IMR-90 (cell line): ENCODE measurements at regions not wholly inside any gene's neighbourhood (a gene's known extent, or its start where the extent isn't known, plus 50 kb on each side); places are given as distances from the start of the nearest gene placed in this dataset.

Experiments used
- ATAC-seq: fragments of 200-7000 bp; cut with Tn5 transposase; 2 replicates; pipeline ENCODE4 v1.9.1; 2020; ENCODE audit warnings: low read depth, mild to moderate bottlenecking, moderate library complexity
- BruUV-seq: library from RNA; stranded (reverse); fragments of 400-500 nt; replicated peaks from 2 replicates; lab custom pipeline; 2021; lab: Mats Ljungman, UMichigan
- CTCF ChIA-PET: fragments of 300-600 bp; formaldehyde crosslinking; extraction: SDS; loops from one replicate; lab custom pipeline; 2021; ENCODE audit warnings: antibody characterized with exemption; lab: Yijun Ruan, JAX
- POLR2A ChIA-PET: fragments of 300-600 bp; sonication (Branson Sonifier 250); formaldehyde crosslinking; loops from one replicate; lab custom pipeline; 2022; ENCODE audit warnings: antibody characterized with exemption; ENCODE audit not compliant: unreplicated experiment; lab: Charles Lee
- DNase-seq: peaks from one replicate; pipeline ENCODE4 v3.0.0; 2013
- H2AFZ ChIP-seq: replicated peaks from 2 replicates; pipeline ENCODE3; 2013; ENCODE audit warnings: low read length, mild to moderate bottlenecking; ENCODE audit not compliant: poor library complexity
- H2AK5ac ChIP-seq: 2 replicates; pipeline ENCODE4 v1.6.1; 2013; ENCODE audit warnings: low read depth, low read length, inconsistent platforms
- H2AK9ac ChIP-seq: replicated peaks from 2 replicates; pipeline ENCODE3; 2013; ENCODE audit warnings: mild to moderate bottlenecking, low read depth, low read length, moderate library complexity; ENCODE audit not compliant: poor library complexity
- H2BK120ac ChIP-seq: 2 replicates; pipeline ENCODE4 v1.6.1; 2013; ENCODE audit warnings: low read depth, low read length, inconsistent platforms
- H2BK15ac ChIP-seq: 3 replicates; pipeline ENCODE4 v1.6.1; 2013; ENCODE audit warnings: low read depth, low read length, inconsistent platforms
- H2BK20ac ChIP-seq: 2 replicates; pipeline ENCODE4 v1.6.1; 2013; ENCODE audit warnings: low read depth, mild to moderate bottlenecking, inconsistent platforms, low read length, moderate library complexity
- H2BK5ac ChIP-seq: 2 replicates; pipeline ENCODE4 v1.6.1; 2013; ENCODE audit warnings: mild to moderate bottlenecking, low read depth, low read length, inconsistent platforms; ENCODE audit not compliant: poor library complexity, severe bottlenecking
- H3K14ac ChIP-seq: replicated peaks from 2 replicates; pipeline ENCODE4 v1.6.1; 2013; ENCODE audit warnings: low read depth, low read length, inconsistent platforms
- H3K18ac ChIP-seq: 2 replicates; pipeline ENCODE4 v1.6.1; 2013; ENCODE audit warnings: low read depth, low read length, control low read depth
- H3K23ac ChIP-seq: 2 replicates; pipeline ENCODE4 v1.6.1; 2013; ENCODE audit warnings: low read depth, low read length, inconsistent platforms
- H3K27ac ChIP-seq: 2 replicates; pipeline ENCODE4 v1.5.1; 2013; ENCODE audit warnings: mild to moderate bottlenecking, control low read depth, low read length; ENCODE audit not compliant: insufficient read depth
- H3K27me3 ChIP-seq: 2 replicates; pipeline ENCODE4 v1.6.1; 2013; ENCODE audit warnings: low read length; ENCODE audit not compliant: control insufficient read depth, insufficient read depth
- H3K36me3 ChIP-seq: 2 replicates; pipeline ENCODE4 v1.6.1; 2013; ENCODE audit warnings: low read length, mixed read lengths; ENCODE audit not compliant: control insufficient read depth, insufficient read depth
- H3K4ac ChIP-seq: 2 replicates; pipeline ENCODE4 v1.6.1; 2013; ENCODE audit warnings: low read depth, low read length, inconsistent platforms
- H3K4me1 ChIP-seq: 2 replicates; pipeline ENCODE4 v1.6.1; 2013; ENCODE audit warnings: low read length, mixed read lengths; ENCODE audit not compliant: control insufficient read depth, insufficient read depth
- H3K4me2 ChIP-seq: 2 replicates; pipeline ENCODE4 v1.6.1; 2013; ENCODE audit warnings: low read depth, mild to moderate bottlenecking, control low read depth, low read length, moderate library complexity
- H3K4me3 ChIP-seq: 2 replicates; pipeline ENCODE4 v1.5.1; 2013; ENCODE audit warnings: low read depth, mild to moderate bottlenecking, control low read depth, low read length, moderate library complexity; ENCODE audit not compliant: insufficient read depth
- H3K56ac ChIP-seq: 2 replicates; pipeline ENCODE4 v1.6.1; 2013; ENCODE audit warnings: low read length, inconsistent platforms; ENCODE audit not compliant: insufficient read depth; ENCODE audit errors: extremely low read depth
- H3K79me1 ChIP-seq, 2 experiments: 2 replicates each; pipeline ENCODE4 v1.6.1; 2013; ENCODE audit warnings: low read length in 2 of 2, inconsistent platforms in 1 of 2, low read depth in 1 of 2
- H3K9ac ChIP-seq: 2 replicates; pipeline ENCODE4 v1.6.1; 2013; ENCODE audit warnings: low read depth, low read length, control low read depth
- H3K9me1 ChIP-seq: 2 replicates; pipeline ENCODE4 v1.6.1; 2013; ENCODE audit warnings: low read length, inconsistent platforms; ENCODE audit not compliant: insufficient read depth
- H3K9me3 ChIP-seq: 2 replicates; pipeline ENCODE4 v1.6.1; 2013; ENCODE audit warnings: low read length; ENCODE audit not compliant: control insufficient read depth, insufficient read depth
- H4K20me1 ChIP-seq: 2 replicates; pipeline ENCODE4 v1.6.1; 2013; ENCODE audit warnings: low read length, inconsistent platforms; ENCODE audit not compliant: insufficient read depth
- H4K5ac ChIP-seq: 2 replicates; pipeline ENCODE4 v1.6.1; 2013; ENCODE audit warnings: mild to moderate bottlenecking, low read depth, low read length, control low read depth
- H4K8ac ChIP-seq, 2 experiments: 2 replicates each; pipeline ENCODE4 v1.6.1; 2013; ENCODE audit warnings: low read depth in 2 of 2, low read length in 2 of 2, control low read depth in 1 of 2, inconsistent platforms in 1 of 2
- H4K91ac ChIP-seq: 2 replicates; pipeline ENCODE4 v1.6.1; 2013; ENCODE audit warnings: low read depth, low read length, inconsistent platforms; ENCODE audit not compliant: insufficient read depth
- CHD1 ChIP-seq: IDR thresholded peaks from 2 replicates; pipeline ENCODE4 v1.6.1; 2012; ENCODE audit warnings: low read depth, low read length, improper control_type of control experiment
- WGBS, 2 experiments: methylation state at CpG; one replicate each; pipeline versions ENCODE4 v1.1.5 to v1.1.7; 2013; ENCODE audit warnings: missing lambda C conversion rate in 2 of 2; ENCODE audit not compliant: insufficient read length in 1 of 2; ENCODE audit errors: extremely low coverage in 2 of 2; 5-methylcytosine and 5-hydroxymethylcytosine counted together
- dilution Hi-C: fragments of 300-500 bp; cut with HindIII; formaldehyde crosslinking; loops from one replicate; pipeline ENCODE4 v1.14.3; 2018; ENCODE audit warnings: low sequenced_read_pairs; ENCODE audit not compliant: unreplicated experiment
- in situ Hi-C: fragments of 300-500 bp; cut with MboI; formaldehyde crosslinking; loops from 3 replicates; pipeline ENCODE4 v1.14.3; 2019; ENCODE audit warnings: low sequenced_read_pairs, inconsistent platforms, mixed read lengths
- intact Hi-C: fragments of 100-400 bp; cut with micrococcal nuclease; formaldehyde crosslinking; loops from 2 replicates; pipeline ENCODE4 v1.10.0; 2022

- Histone ChIP-seq H3K4me2 (no peak overlapping the region), H3K79me1 (no peaks in the 10 kb centered on the region), H3K27me3 (no peaks in the 10 kb centered on the region), H2BK120ac (no peak overlapping the region), H3K14ac (no peak overlapping the region), H3K56ac (no peak overlapping the region), H4K91ac (no peak overlapping the region), H3K36me3 (no peaks in the 10 kb centered on the region), H3K23ac (no peak overlapping the region), H3K18ac (no peak overlapping the region), H3K27ac (no peak overlapping the region), H2BK15ac (no peak overlapping the region), H3K4me1 (peaks cover 7% of the 10 kb centered on the region), H2BK5ac (no peak overlapping the region), H3K4me3 (no peak overlapping the region), H2AK9ac (no peak overlapping the region), H3K9me1 (no peaks in the 10 kb centered on the region), H4K8ac (no peak overlapping the region), H2AFZ (no peak overlapping the region), H4K20me1 (no peaks in the 10 kb centered on the region), H4K5ac (no peak overlapping the region), H3K4ac (no peak overlapping the region), H3K9ac (no peak overlapping the region), H3K9me3 (no peaks in the 10 kb centered on the region), H2BK20ac (no peak overlapping the region), H2AK5ac (no peak overlapping the region)
- no peak for TF ChIP-seq CHD1
- in situ Hi-C loops (no loop called here), dilution Hi-C loops (no loop called here), intact Hi-C loops (no loop called here)
- POLR2A ChIA-PET = interaction anchor here (0.5 kb wide), 1 partner anchor 548 kb away, joined by 6 read pairs; no protein-coding TSS in a partner anchor
- DNase-seq (no peak), ATAC-seq (no peak)
- WGBS, 2 experiments = no CpG with 5 or more reads among the region's 2 CpGs
- CTCF ChIA-PET = no interaction called here
- no TSS peak for BruUV-seq
Measured at GRCh38 chr15:39435244-39435643, 145.6 kb upstream of the THBS1 start.
